OCI-LY7 (cell line): ENCODE measurements at regions not wholly inside any gene's neighbourhood (a gene's known extent, or its start where the extent isn't known, plus 50 kb on each side); places are given as distances from the start of the nearest gene placed in this dataset.

Source experiments
- CTCF ChIP-seq: fragments of 200-600 bp; sonication (generic); conservative IDR thresholded peaks from 2 replicates; pipeline ENCODE4 v1.5.1; 2014; ENCODE audit warnings: mild to moderate bottlenecking, antibody characterized with exemption, low read length, moderate library complexity, mixed read lengths
- EZH2phosphoT487 ChIP-seq: fragments of 200-600 bp; sonication (generic); IDR thresholded peaks from 2 replicates; pipeline ENCODE4 v1.6.1; 2018; ENCODE audit warnings: low read depth, borderline replicate concordance, mild to moderate bottlenecking, mixed run types, antibody characterized with exemption, low read length, moderate library complexity, mixed read lengths

GRCh38 chr1:222921945-222922344, 107.1 kb downstream of the DISP1 start:
- TF ChIP-seq CTCF (no peak), EZH2phosphoT487 (no peak)
